HFF-Myc (cell line): ENCODE measurements at regions not wholly inside any gene's neighbourhood (a gene's known extent, or its start where the extent isn't known, plus 50 kb on each side); places are given as distances from the start of the nearest gene placed in this dataset.

Experiments
- DNase-seq: peaks from one replicate; pipeline ENCODE4 v3.0.0-alpha.2; 2011; ENCODE audit warnings: low read depth; ENCODE audit errors: extremely low read depth
- H3K4me3 ChIP-seq: replicated peaks from 2 replicates; pipeline ENCODE4 v1.5.1; 2011; ENCODE audit warnings: low read depth, mild to moderate bottlenecking, control low read depth, low read length
- CTCF ChIP-seq: IDR thresholded peaks from 2 replicates; pipeline ENCODE4 v1.5.1; 2012; ENCODE audit warnings: mild to moderate bottlenecking, low read depth, low read length, control low read depth; ENCODE audit errors: missing control alignments

- no peak for TF ChIP-seq CTCF
- no peak for DNase-seq
- H3K4me3 ChIP-seq: no peak overlapping the region
Observed at GRCh38 chr3:155001289-155002010, 78.7 kb upstream of the MME start.

GRCh38 chr3:154992655-154993054, 87.5 kb upstream of the MME start:
- TF ChIP-seq CTCF: no peak
- DNase-seq: no peak
- H3K4me3 ChIP-seq: no peak overlapping the region

DNA sequence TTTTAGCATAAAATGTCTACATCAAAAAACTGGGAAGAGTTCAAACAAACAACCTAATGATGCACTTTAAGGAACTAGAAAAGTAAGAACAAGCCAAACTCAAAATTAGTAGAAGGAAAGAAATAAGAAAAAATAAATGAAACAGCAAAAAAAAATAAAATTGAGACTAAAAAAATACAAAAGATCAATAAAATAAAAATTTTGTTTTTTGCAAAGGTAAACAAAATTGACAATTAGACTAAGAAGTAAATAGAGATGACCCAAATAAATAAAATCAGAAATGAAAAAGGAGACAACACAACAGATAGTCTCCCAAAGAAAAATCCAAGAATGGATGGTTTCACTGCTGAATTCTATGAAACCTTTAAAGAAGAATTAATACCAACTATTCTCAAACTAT, 89.6 kb upstream of the MME start:
- no peak overlapping the region for H3K4me3 ChIP-seq
- no peak for DNase-seq
- TF ChIP-seq CTCF: no peak

GRCh38 chr3:154987846-154988245, 92.3 kb upstream of the MME start:
- no peak for TF ChIP-seq CTCF
- H3K4me3 ChIP-seq: no peak overlapping the region

GRCh38 chr3:154981664-154982063, 98.5 kb upstream of the MME start:
- H3K4me3 ChIP-seq: no peak overlapping the region
- no peak for TF ChIP-seq CTCF
- no peak for DNase-seq

More at GRCh38 chr3:154987846-154988245, 92.3 kb upstream of the MME start:
- DNase-seq: no peak

DNA sequence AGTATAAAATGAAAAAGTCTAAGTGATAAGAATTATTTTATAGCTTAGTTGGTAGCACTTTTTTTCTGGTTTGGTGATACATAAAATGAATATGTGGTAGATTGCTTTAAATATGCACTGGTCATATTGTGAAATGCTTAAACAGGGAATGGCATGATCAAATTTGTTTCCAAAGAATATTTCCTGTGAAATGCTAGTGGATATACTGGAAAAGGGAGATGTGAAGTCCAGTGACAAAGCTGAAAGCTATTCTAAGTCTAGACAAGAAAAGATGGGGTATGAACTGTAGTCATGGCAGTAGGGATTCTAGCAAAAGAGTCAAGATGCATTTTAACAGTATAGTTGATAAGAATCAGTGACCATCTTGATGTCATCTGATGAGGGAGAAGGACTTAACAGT, 98.9 kb upstream of the MME start:
- DNase-seq: no peak
- TF ChIP-seq CTCF: no peak
- no peak overlapping the region for H3K4me3 ChIP-seq

DNA sequence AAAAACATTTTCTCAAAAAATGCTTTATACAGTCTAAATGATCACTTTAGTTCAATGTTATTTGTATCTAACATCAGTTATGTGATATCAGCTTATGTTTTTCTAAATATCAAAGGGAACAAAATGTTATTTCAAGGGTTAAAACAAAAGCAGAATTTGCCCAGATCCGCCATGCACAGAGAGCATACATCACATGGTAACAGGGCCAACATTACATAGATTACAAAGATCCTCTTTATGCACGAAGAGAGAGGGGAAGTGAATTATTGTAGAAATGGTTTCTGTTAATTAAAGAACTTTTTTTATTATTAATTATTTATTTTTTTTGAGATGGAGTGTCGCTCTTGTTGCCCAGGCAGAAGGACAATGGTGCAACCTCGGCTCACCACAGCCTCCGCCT, 100.8 kb upstream of the MME start:
- TF ChIP-seq CTCF: no peak
- no peak overlapping the region for H3K4me3 ChIP-seq
- no peak for DNase-seq
